ENCODE measurements at regions not wholly inside any gene's neighbourhood (a gene's known extent, or its start where the extent isn't known, plus 50 kb on each side); places are given as distances from the start of the nearest gene placed in this dataset.

- TF ChIP-seq POLR2A (IDR thresholded peaks at IDR 0.05) (no peak), EP300 (IDR thresholded peaks at IDR 0.05) (no peak), CTCF (IDR thresholded peaks at IDR 0.05) (no peak)
These were observed 575.6 kb upstream of the PITX2 start for GRCh38 chr4:111198446-111198845.
